NT2/D1 (cell line): ENCODE measurements at regions not wholly inside any gene's neighbourhood (a gene's known extent, or its start where the extent isn't known, plus 50 kb on each side); places are given as distances from the start of the nearest gene placed in this dataset.

ENCODE experiments used
- SUZ12 ChIP-seq: IDR thresholded peaks from 2 replicates; pipeline ENCODE4 v1.6.1; 2011; ENCODE audit not compliant: insufficient read length, insufficient read depth; ENCODE audit errors: extremely low read depth
- YY1 ChIP-seq: IDR thresholded peaks from 2 replicates; pipeline ENCODE4 v1.6.1; 2011; ENCODE audit not compliant: insufficient read length, insufficient read depth
- ZNF274 ChIP-seq: IDR thresholded peaks from 2 replicates; pipeline ENCODE4 v1.6.1; 2011; ENCODE audit warnings: mild to moderate bottlenecking, low read depth, low read length

DNA sequence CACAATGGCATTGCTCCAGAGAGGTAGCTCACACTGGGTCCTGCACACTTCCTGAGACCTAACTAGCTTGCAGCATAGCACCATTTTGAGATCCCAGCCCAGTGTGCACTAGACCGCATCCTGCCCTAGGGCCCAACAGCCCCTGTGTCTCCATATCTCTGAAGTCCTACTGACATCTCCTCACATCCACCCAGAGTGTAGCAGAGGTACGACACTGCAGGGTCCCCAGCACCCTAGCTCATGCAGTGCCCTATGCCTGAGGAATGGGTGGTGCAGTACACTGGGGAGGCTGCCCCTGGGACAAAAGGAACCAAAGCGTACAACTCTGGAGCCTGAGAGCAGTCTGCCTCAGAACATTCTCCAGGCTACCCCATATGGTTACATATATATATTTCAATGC lies 111.4 kb upstream of the DEPDC1 start:
- TF ChIP-seq ZNF274 (no peak), SUZ12 (no peak), YY1 (no peak)
